H1 (cell line): ENCODE measurements at regions not wholly inside any gene's neighbourhood (a gene's known extent, or its start where the extent isn't known, plus 50 kb on each side); places are given as distances from the start of the nearest gene placed in this dataset.
A peak's percentile ranks its signal among the peaks of the same experiment; 100 is the strongest.

Experiments used
- CTCF ChIA-PET: fragments of 300-600 bp; sonication (Branson Sonifier 250); formaldehyde crosslinking; loops from one replicate; lab custom pipeline; 2021; ENCODE audit not compliant: partially characterized antibody; lab: Charles Lee
- POLR2A ChIA-PET: fragments of 300-600 bp; sonication (Branson Sonifier 250); formaldehyde crosslinking; loops from one replicate; lab custom pipeline; 2021; ENCODE audit warnings: inconsistent platforms; ENCODE audit not compliant: partially characterized antibody; lab: Charles Lee
- DNase-seq, 2 experiments: peaks; one replicate each; pipeline versions ENCODE4 v3.0.0 to v3.0.0-alpha.2; 2010 to 2022; ENCODE audit warnings: low spot score in 2 of 2, low read depth in 1 of 2, mixed read lengths in 1 of 2
- FAIRE-seq: peaks from 2 replicates; lab custom pipeline; 2011; peaks lifted over from hg19 to GRCh38; lab: Jason Lieb, UNC
- H2AFZ ChIP-seq: 2 replicates; pipeline ENCODE4 v1.8.1; 2012; ENCODE audit warnings: low read length, inconsistent platforms
- H2AK5ac ChIP-seq: 2 replicates; pipeline ENCODE4 v1.6.1; 2013; ENCODE audit warnings: low read depth, low read length
- H2BK120ac ChIP-seq: replicated peaks from 2 replicates; pipeline ENCODE3; 2013; ENCODE audit warnings: low read depth, low read length, inconsistent platforms
- H2BK12ac ChIP-seq: 2 replicates; pipeline ENCODE4 v1.6.1; 2013; ENCODE audit warnings: low read depth, low read length
- H2BK15ac ChIP-seq: 2 replicates; pipeline ENCODE4 v1.6.1; 2013; ENCODE audit warnings: low read length
- H2BK20ac ChIP-seq: 2 replicates; pipeline ENCODE4 v1.6.1; 2013; ENCODE audit warnings: low read length
- H2BK5ac ChIP-seq: 2 replicates; pipeline ENCODE4 v1.6.1; 2013; ENCODE audit warnings: low read depth, low read length
- H3K14ac ChIP-seq: 2 replicates; pipeline ENCODE4 v1.6.1; 2013; ENCODE audit warnings: inconsistent platforms; ENCODE audit not compliant: insufficient read length
- H3K18ac ChIP-seq: 2 replicates; pipeline ENCODE4 v1.6.1; 2013; ENCODE audit warnings: low read length; ENCODE audit errors: extremely low read depth
- H3K23ac ChIP-seq: 2 replicates; pipeline ENCODE4 v1.6.1; 2013; ENCODE audit warnings: inconsistent platforms; ENCODE audit not compliant: insufficient read length
- H3K23me2 ChIP-seq: 2 replicates; pipeline ENCODE4 v1.6.1; 2013; ENCODE audit warnings: low read depth, low read length
- H3K27ac ChIP-seq: 2 replicates; pipeline ENCODE4 v1.6.1; 2011; ENCODE audit warnings: low read depth, low read length, inconsistent platforms
- H3K27me3 ChIP-seq, 4 experiments: replicated peaks in 1 of 4; 1 replicate in 1 of 4; 2 replicates in 3 of 4; pipeline versions ENCODE4 v1.6.1 to v1.8.1; 2011 to 2013; ENCODE audit warnings: low read length in 3 of 4, mild to moderate bottlenecking in 3 of 4, inconsistent platforms in 2 of 4, mixed read lengths in 2 of 4, moderate library complexity in 1 of 4; ENCODE audit not compliant: control insufficient read depth in 3 of 4, insufficient read depth in 3 of 4; ENCODE audit errors: extremely low read depth in 1 of 4
- H3K36me3 ChIP-seq, 4 experiments: 2 replicates each; pipeline versions ENCODE4 v1.6.1 to v1.8.1; 2011 to 2013; ENCODE audit warnings: mild to moderate bottlenecking in 4 of 4, low read length in 3 of 4, moderate library complexity in 2 of 4, control low read depth in 1 of 4, inconsistent platforms in 1 of 4; ENCODE audit not compliant: insufficient read depth in 4 of 4, control insufficient read depth in 2 of 4
- H3K4ac ChIP-seq: replicated peaks from 2 replicates; pipeline ENCODE3; 2013; ENCODE audit warnings: low read length, low read depth, mixed read lengths, inconsistent platforms; ENCODE audit not compliant: insufficient read length
- H3K4me1 ChIP-seq, 4 experiments: replicated peaks in 1 of 4; 1 replicate in 1 of 4; 2 replicates in 3 of 4; pipeline versions ENCODE4 v1.6.1 to v1.8.1; 2011 to 2013; ENCODE audit warnings: low read length in 3 of 4, inconsistent platforms in 2 of 4, mixed read lengths in 1 of 4; ENCODE audit not compliant: insufficient read depth in 4 of 4, control insufficient read depth in 3 of 4
- H3K4me2 ChIP-seq, 2 experiments: 2 replicates each; pipeline versions ENCODE4 v1.6.1 to v1.8.1; 2011 to 2013; ENCODE audit warnings: low read depth in 2 of 2, low read length in 2 of 2, control low read depth in 1 of 2, inconsistent platforms in 1 of 2, mild to moderate bottlenecking in 1 of 2; ENCODE audit not compliant: insufficient read depth in 1 of 2
- H3K4me3 ChIP-seq, 4 experiments: fragments of 200-600, 300-600 bp in 1 of 4; sonication (generic), shearing (Covaris generic), sonication (Bioruptor Twin) in 1 of 4; 2 replicates each; pipeline versions ENCODE4 v1.5.1 to v1.8.1; 2011 to 2016; ENCODE audit warnings: low read length in 4 of 4, low read depth in 3 of 4, control low read depth in 2 of 4, inconsistent platforms in 2 of 4, mild to moderate bottlenecking in 2 of 4, mixed read lengths in 1 of 4, moderate library complexity in 1 of 4; ENCODE audit not compliant: insufficient read depth in 2 of 4; ENCODE audit errors: extremely low read depth in 1 of 4
- H3K56ac ChIP-seq: replicated peaks from 2 replicates; pipeline ENCODE3; 2013; ENCODE audit warnings: low read depth, mild to moderate bottlenecking, mixed read lengths, low read length, inconsistent platforms; ENCODE audit not compliant: insufficient read length
- H3K79me1 ChIP-seq: 2 replicates; pipeline ENCODE4 v1.6.1; 2013; ENCODE audit warnings: low read depth, low read length, control low read depth
- H3K79me2 ChIP-seq, 2 experiments: 2 replicates each; pipeline versions ENCODE4 v1.6.1 to v1.8.1; 2012 to 2013; ENCODE audit warnings: low read length in 2 of 2, mild to moderate bottlenecking in 2 of 2, inconsistent platforms in 1 of 2; ENCODE audit not compliant: insufficient read depth in 2 of 2, control insufficient read depth in 1 of 2
- H3K9ac ChIP-seq, 4 experiments: replicated peaks in 1 of 4; 1 replicate in 1 of 4; 2 replicates in 3 of 4; pipeline versions ENCODE4 v1.6.1 to v1.8.1; 2011 to 2013; ENCODE audit warnings: low read depth in 3 of 4, low read length in 3 of 4, control low read depth in 2 of 4, mild to moderate bottlenecking in 2 of 4, moderate library complexity in 2 of 4, inconsistent platforms in 1 of 4; ENCODE audit errors: extremely low read depth in 1 of 4
- H3K9me3 ChIP-seq, 2 experiments: 2 replicates each; pipeline versions ENCODE4 v1.6.1 to v1.8.1; 2012 to 2013; ENCODE audit warnings: mild to moderate bottlenecking in 2 of 2, moderate library complexity in 2 of 2, control low read depth in 1 of 2, inconsistent platforms in 1 of 2, low read depth in 1 of 2, low read length in 1 of 2, mixed read lengths in 1 of 2; ENCODE audit not compliant: insufficient read depth in 2 of 2
- H4K20me1 ChIP-seq, 2 experiments: replicated peaks in 1 of 2; 2 replicates each; pipeline versions ENCODE3 to v1.8.1; 2011 to 2013; ENCODE audit warnings: inconsistent platforms in 2 of 2, low read length in 2 of 2, mild to moderate bottlenecking in 1 of 2; ENCODE audit not compliant: insufficient read depth in 2 of 2, control insufficient read depth in 1 of 2
- H4K5ac ChIP-seq: 2 replicates; pipeline ENCODE4 v1.6.1; 2013; ENCODE audit warnings: low read length, low read depth, mixed read lengths, inconsistent platforms; ENCODE audit not compliant: insufficient read length
- H4K8ac ChIP-seq: 2 replicates; pipeline ENCODE4 v1.8.0; 2013; ENCODE audit warnings: mild to moderate bottlenecking, moderate library complexity, low read length, inconsistent platforms; ENCODE audit not compliant: insufficient read depth; ENCODE audit errors: extremely low read depth
- H4K91ac ChIP-seq: replicated peaks from 2 replicates; pipeline ENCODE3; 2013; ENCODE audit warnings: low read length, mixed read lengths, inconsistent platforms; ENCODE audit not compliant: insufficient read length
- ASH2L ChIP-seq: fragments of 200-600, 300-600 bp; sonication (generic); IDR thresholded peaks from one replicate; pipeline ENCODE4 v1.7.1; 2017; ENCODE audit warnings: low read length
- BRCA1 ChIP-seq: IDR thresholded peaks from 2 replicates; pipeline ENCODE4 v1.6.1; 2012; ENCODE audit warnings: low read depth, low read length, improper control_type of control experiment
- CTCF ChIP-seq, 3 experiments: IDR thresholded peaks; 1 replicate in 2 of 3; 2 replicates in 1 of 3; pipeline versions ENCODE4 v1.5.1 to v1.6.1; 2011; ENCODE audit warnings: low read length in 3 of 3, mild to moderate bottlenecking in 3 of 3, inconsistent platforms in 2 of 3, low read depth in 1 of 3, moderate library complexity in 1 of 3; ENCODE audit not compliant: insufficient read depth in 1 of 3; ENCODE audit errors: control extremely low read depth in 1 of 3
- FOSL1 ChIP-seq: IDR thresholded peaks from 2 replicates; pipeline ENCODE4 v1.6.1; 2011; ENCODE audit warnings: mild to moderate bottlenecking, low read depth, low read length, moderate library complexity; ENCODE audit not compliant: insufficient read depth
- JUND ChIP-seq: IDR thresholded peaks from 2 replicates; pipeline ENCODE4 v1.6.1; 2011; ENCODE audit warnings: mild to moderate bottlenecking, improper control_type of control experiment, low read length
- KDM1A ChIP-seq: fragments of 200-600, 300-600 bp; sonication (generic); IDR thresholded peaks from 2 replicates; pipeline ENCODE4 v1.7.1; 2016; ENCODE audit warnings: mild to moderate bottlenecking, low read length, borderline replicate concordance
- KDM4A ChIP-seq: IDR thresholded peaks from one replicate; pipeline ENCODE4 v1.7.1; 2012; ENCODE audit warnings: low read depth, mild to moderate bottlenecking, moderate library complexity, low read length, inconsistent platforms; ENCODE audit not compliant: severe bottlenecking
- NRF1 ChIP-seq: IDR thresholded peaks from 2 replicates; pipeline ENCODE4 v1.6.1; 2011; ENCODE audit warnings: mild to moderate bottlenecking, low read depth, low read length, improper control_type of control experiment
- POLR2A ChIP-seq, 2 experiments: IDR thresholded peaks; 1 replicate in 1 of 2; 2 replicates in 1 of 2; pipeline ENCODE4 v1.6.1; 2011; ENCODE audit warnings: low read depth in 2 of 2, low read length in 2 of 2, mild to moderate bottlenecking in 2 of 2; ENCODE audit errors: control extremely low read depth in 1 of 2
- RBBP5 ChIP-seq: IDR thresholded peaks from 2 replicates; pipeline ENCODE4 v1.7.1; 2012; ENCODE audit warnings: low read depth, mild to moderate bottlenecking, inconsistent platforms, low read length, moderate library complexity, borderline replicate concordance
- SIX5 ChIP-seq: IDR thresholded peaks from 2 replicates; pipeline ENCODE4 v1.6.1; 2011; ENCODE audit warnings: mild to moderate bottlenecking, low read depth, low read length
- SP1 ChIP-seq: IDR thresholded peaks from 2 replicates; pipeline ENCODE4 v1.6.1; 2011; ENCODE audit warnings: low read depth, low read length
- WGBS, 2 experiments: shearing (Covaris generic) in 1 of 2; methylation state at CpG; one replicate each; pipeline versions ENCODE4 v1.1.6 to v1.1.7; 2013 to 2015; ENCODE audit warnings: low lambda C conversion rate in 2 of 2, mixed read lengths in 2 of 2, inconsistent platforms in 1 of 2, low coverage in 1 of 2, missing lambda C conversion rate in 1 of 2; ENCODE audit not compliant: insufficient replicate concordance in 2 of 2, insufficient coverage in 1 of 2, insufficient read length in 1 of 2; ENCODE audit errors: extremely low coverage in 1 of 2, missing lambda C conversion rate in 1 of 2; 5-methylcytosine and 5-hydroxymethylcytosine counted together

- Histone ChIP-seq H2BK15ac (peak overlapping the region; percentile 1), H3K4ac (no peak overlapping the region), H2AFZ (no peak overlapping the region), H3K36me3 (no peaks in the 10 kb centered on the region), H4K8ac (no peak overlapping the region), H3K4me1 (peaks cover 0 to 13% (median 8%) of the 10 kb centered on the region in 4 experiments; a peak in 6 of 7 replicates), H4K91ac (no peak overlapping the region), H2BK120ac (no peak overlapping the region), H3K18ac (no peak overlapping the region), H2BK20ac (no peak overlapping the region), H2AK5ac (no peak overlapping the region), H3K14ac (no peak overlapping the region), H3K23ac (no peak overlapping the region), H2BK5ac (no peak overlapping the region), H3K56ac (no peak overlapping the region), H3K23me2 (peaks cover 4% of the 10 kb centered on the region; the same call in 1 of the 2 replicates), H4K5ac (no peak overlapping the region), H2BK12ac (peak overlapping the region; percentile 50; the same call in 1 of the 2 replicates), H3K27me3 (no peaks in the 10 kb centered on the region), H3K9me3 (no peaks in the 10 kb centered on the region), H3K79me1 (no peaks in the 10 kb centered on the region), H4K20me1 (no peaks in the 10 kb centered on the region), H3K79me2 (no peaks in the 10 kb centered on the region), H3K4me2 (no peak overlapping the region), H3K9ac (no peak overlapping the region), H3K4me3 (no peak overlapping the region), H3K27ac (no peak overlapping the region)
- CTCF ChIA-PET, result interaction anchor here (0.7 to 2.3 kb wide), 3 partner anchors 13 to 68 kb away, joined by 3 to 4 read pairs (median 3); no protein-coding TSS in a partner anchor
- WGBS, 2 experiments, result 93% methylated on average over 6 of the region's 6 CpGs; no CpG with 5 or more reads in 1 of the 2 experiments
- no peak for FAIRE-seq
- POLR2A ChIA-PET, result no interaction called here
- no peak for TF ChIP-seq POLR2A (IDR thresholded peaks at IDR 0.05; ENCODE audit: control extremely low read depth in 1 of 2, low read depth in 2 of 2, low read length in 2 of 2)
- TF ChIP-seq CTCF (IDR thresholded peaks at IDR 0.05; ENCODE audit: control extremely low read depth in 1 of 3, insufficient read depth in 1 of 3, low read depth in 1 of 3, low read length in 3 of 3), result no peak
- no peak for TF ChIP-seq BRCA1
- no peak for TF ChIP-seq RBBP5
- no peak for TF ChIP-seq SIX5
- TF ChIP-seq KDM4A, result no peak
- TF ChIP-seq SP1, result no peak
- TF ChIP-seq FOSL1, result no peak
- TF ChIP-seq KDM1A, result no peak
- TF ChIP-seq JUND, result no peak
- no peak for TF ChIP-seq ASH2L
- no peak for TF ChIP-seq NRF1
- no peak for DNase-seq
Observed at GRCh38 chr15:77553695-77554094, 79.0 kb downstream of the LINGO1 start.
